ENCODE measurements at regions not wholly inside any gene's neighbourhood (a gene's known extent, or its start where the extent isn't known, plus 50 kb on each side); places are given as distances from the start of the nearest gene placed in this dataset.

- Histone ChIP-seq H4K20me1 (ENCODE audit: low read depth, low read length) (no peaks in the 10 kb centered on the region), H3K9ac (ENCODE audit: low read length) (no peak overlapping the region), H3K9me3 (ENCODE audit: insufficient read depth, low read length) (no peaks in the 10 kb centered on the region), H3K4me3 (ENCODE audit: insufficient read depth, low read length, poor library complexity, severe bottlenecking) (no peak overlapping the region), H3K9me2 (replicated peaks; ENCODE audit: insufficient read depth, low read length) (no peaks in the 10 kb centered on the region), H3K79me2 (ENCODE audit: insufficient read depth, low read length) (no peaks in the 10 kb centered on the region), H3K27me3 (ENCODE audit: low read length) (no peaks in the 10 kb centered on the region), H3K36me3 (ENCODE audit: low read length) (no peaks in the 10 kb centered on the region), H3F3A (ENCODE audit: insufficient read depth) (no peaks in the 10 kb centered on the region), H3K4me2 (ENCODE audit: low read depth, low read length, poor library complexity, severe bottlenecking) (no peak overlapping the region), H3K27ac (ENCODE audit: low read depth, low read length) (no peak overlapping the region), H2AFZ (ENCODE audit: low read depth, low read length, severe bottlenecking) (no peak overlapping the region)
- no peak for TF ChIP-seq CTCF (IDR thresholded peaks at IDR 0.05; ENCODE audit: insufficient read depth, low read length, poor library complexity, severe bottlenecking)
- TF ChIP-seq EZH2phosphoT487 (conservative IDR thresholded peaks at IDR 0.05; ENCODE audit: low read length) = no peak
Measured at GRCh38 chr3:18195836-18196235, 229.3 kb downstream of the SATB1 start.

- Histone ChIP-seq H2AFZ (ENCODE audit: low read depth, low read length, severe bottlenecking) (no peak overlapping the region), H3K79me2 (ENCODE audit: insufficient read depth, low read length) (no peaks in the 10 kb centered on the region), H3K36me3 (ENCODE audit: low read length) (no peaks in the 10 kb centered on the region), H3K27ac (ENCODE audit: low read depth, low read length) (no peak overlapping the region), H4K20me1 (ENCODE audit: low read depth, low read length) (no peaks in the 10 kb centered on the region), H3K9me3 (ENCODE audit: insufficient read depth, low read length) (no peaks in the 10 kb centered on the region), H3K9me2 (replicated peaks; ENCODE audit: insufficient read depth, low read length) (no peaks in the 10 kb centered on the region), H3K9ac (ENCODE audit: low read length) (no peak overlapping the region), H3F3A (ENCODE audit: insufficient read depth) (no peaks in the 10 kb centered on the region), H3K4me3 (ENCODE audit: insufficient read depth, low read length, poor library complexity, severe bottlenecking) (no peak overlapping the region), H3K4me2 (ENCODE audit: low read depth, low read length, poor library complexity, severe bottlenecking) (no peak overlapping the region), H3K27me3 (ENCODE audit: low read length) (no peaks in the 10 kb centered on the region)
- TF ChIP-seq CTCF (IDR thresholded peaks at IDR 0.05; ENCODE audit: insufficient read depth, low read length, poor library complexity, severe bottlenecking) (no peak), EZH2phosphoT487 (conservative IDR thresholded peaks at IDR 0.05; ENCODE audit: low read length) (no peak)
Measured at GRCh38 chr3:18194431-18194830, 230.7 kb downstream of the SATB1 start.

- H3K9me2 ChIP-seq (replicated peaks; ENCODE audit: insufficient read depth, low read length) = no peaks in the 10 kb centered on the region
- H3F3A ChIP-seq (ENCODE audit: insufficient read depth) = no peaks in the 10 kb centered on the region
- H4K20me1 ChIP-seq (ENCODE audit: low read depth, low read length) = no peaks in the 10 kb centered on the region
- H3K27me3 ChIP-seq (ENCODE audit: low read length) = no peaks in the 10 kb centered on the region
- H3K9me3 ChIP-seq (ENCODE audit: insufficient read depth, low read length) = no peaks in the 10 kb centered on the region
- H3K9ac ChIP-seq (ENCODE audit: low read length) = no peak overlapping the region
- no peaks in the 10 kb centered on the region for H3K36me3 ChIP-seq (ENCODE audit: low read length)
- H3K4me2 ChIP-seq (ENCODE audit: low read depth, low read length, poor library complexity, severe bottlenecking) = no peak overlapping the region
- no peak overlapping the region for H2AFZ ChIP-seq (ENCODE audit: low read depth, low read length, severe bottlenecking)
- no peak overlapping the region for H3K27ac ChIP-seq (ENCODE audit: low read depth, low read length)
- no peak overlapping the region for H3K4me3 ChIP-seq (ENCODE audit: insufficient read depth, low read length, poor library complexity, severe bottlenecking)
- H3K79me2 ChIP-seq (ENCODE audit: insufficient read depth, low read length) = no peaks in the 10 kb centered on the region
- TF ChIP-seq CTCF (IDR thresholded peaks at IDR 0.05; ENCODE audit: insufficient read depth, low read length, poor library complexity, severe bottlenecking) (no peak), EZH2phosphoT487 (conservative IDR thresholded peaks at IDR 0.05; ENCODE audit: low read length) (no peak)
Measured at GRCh38 chr3:18190646-18191045, 234.5 kb downstream of the SATB1 start.

Data from SU-DHL-6 (cell line).